Esophagus (tissue), 2 donors: ENCODE measurements at regions not wholly inside any gene's neighbourhood (a gene's known extent, or its start where the extent isn't known, plus 50 kb on each side); places are given as distances from the start of the nearest gene placed in this dataset.
A peak's percentile ranks its signal among the peaks of the same experiment; 100 is the strongest.

Source experiments
- H3K27ac ChIP-seq, 2 donors: one replicate each; pipeline ENCODE4 v1.5.1; 2013; ENCODE audit warnings: low read depth in 2 of 2, mild to moderate bottlenecking in 2 of 2, inconsistent platforms in 1 of 2, low read length in 1 of 2, moderate library complexity in 1 of 2
- H3K27me3 ChIP-seq, 2 donors: one replicate each; pipeline ENCODE4 v1.6.1; 2013; ENCODE audit warnings: low read length in 2 of 2, control low read depth in 1 of 2, mild to moderate bottlenecking in 1 of 2; ENCODE audit not compliant: insufficient read depth in 2 of 2, control insufficient read depth in 1 of 2
- H3K36me3 ChIP-seq, 2 donors: one replicate each; pipeline ENCODE4 v1.6.1; 2013; ENCODE audit warnings: low read length in 1 of 2; ENCODE audit not compliant: control insufficient read depth in 2 of 2, insufficient read depth in 2 of 2
- H3K4me1 ChIP-seq, 2 donors: one replicate each; pipeline ENCODE4 v1.6.1; 2013; ENCODE audit warnings: low read length in 1 of 2; ENCODE audit not compliant: control insufficient read depth in 2 of 2, insufficient read depth in 2 of 2
- H3K4me3 ChIP-seq, 2 donors: one replicate each; pipeline ENCODE4 v1.5.1; 2013; ENCODE audit warnings: low read length in 2 of 2, mild to moderate bottlenecking in 2 of 2, low read depth in 1 of 2, moderate library complexity in 1 of 2
- H3K9me3 ChIP-seq, 2 donors: one replicate each; pipeline ENCODE4 v1.6.1; 2013; ENCODE audit warnings: mild to moderate bottlenecking in 2 of 2, low read depth in 1 of 2, low read length in 1 of 2, moderate library complexity in 1 of 2; ENCODE audit not compliant: control insufficient read depth in 2 of 2, insufficient read depth in 1 of 2
- WGBS, 2 donors: extraction: QIAGEN DNeasy Blood & Tissue Kit; methylation state at CpG; one replicate each; pipeline ENCODE4 v1.1.7; 2013; 5-methylcytosine and 5-hydroxymethylcytosine counted together
- donor health status: healthy with polysubstance abuse.
- donor health status: Bipolar disorder and iron deficiency.

DNA sequence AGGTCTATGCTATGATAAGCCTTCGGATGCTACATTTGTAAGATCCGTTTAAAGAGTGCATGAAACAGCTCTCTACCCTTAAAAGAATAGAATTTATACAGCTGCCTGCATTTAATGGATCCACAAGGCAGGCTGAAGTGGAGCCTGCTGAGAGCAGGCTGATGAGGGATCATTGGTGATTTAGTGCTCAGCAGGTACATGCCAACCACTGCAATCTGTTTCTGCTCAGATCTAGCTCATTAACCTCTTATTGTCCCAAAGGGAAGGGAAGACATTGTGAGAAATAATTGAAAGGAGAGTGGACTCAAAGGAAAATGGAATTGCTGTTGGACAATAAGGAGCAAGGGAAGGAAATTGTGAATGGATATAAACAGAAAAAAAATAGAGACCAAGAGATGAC is 822.6 kb downstream of the TRIB2 start:
- no peak overlapping the region for H3K27ac ChIP-seq
- H3K36me3 ChIP-seq: no peaks in the 10 kb centered on the region
- no peaks in the 10 kb centered on the region for H3K4me1 ChIP-seq
- 79 to 89% methylated on average over 2 of the region's 2 CpGs for WGBS, 2 donors
- no peaks in the 10 kb centered on the region for H3K9me3 ChIP-seq
- no peaks in the 10 kb centered on the region for H3K27me3 ChIP-seq
- no peak overlapping the region for H3K4me3 ChIP-seq

GRCh38 chr2:13542061-13542460 is 825.3 kb downstream of the TRIB2 start:
- Histone ChIP-seq H3K27me3 (no peaks in the 10 kb centered on the region), H3K36me3 (no peaks in the 10 kb centered on the region), H3K4me3 (no peak overlapping the region), H3K4me1 (no peaks in the 10 kb centered on the region), H3K27ac (no peak overlapping the region), H3K9me3 (no peaks in the 10 kb centered on the region)
- 75 to 85% methylated on average over 6 of the region's 6 CpGs for WGBS, 2 donors

GRCh38 chr2:13542642-13543041 is 825.9 kb downstream of the TRIB2 start:
- Histone ChIP-seq H3K4me3 (no peak overlapping the region), H3K27me3 (no peaks in the 10 kb centered on the region), H3K9me3 (no peaks in the 10 kb centered on the region), H3K4me1 (no peaks in the 10 kb centered on the region), H3K27ac (no peak overlapping the region), H3K36me3 (no peaks in the 10 kb centered on the region)
- 66 to 79% methylated on average over 5 of the region's 5 CpGs for WGBS, 2 donors

DNA sequence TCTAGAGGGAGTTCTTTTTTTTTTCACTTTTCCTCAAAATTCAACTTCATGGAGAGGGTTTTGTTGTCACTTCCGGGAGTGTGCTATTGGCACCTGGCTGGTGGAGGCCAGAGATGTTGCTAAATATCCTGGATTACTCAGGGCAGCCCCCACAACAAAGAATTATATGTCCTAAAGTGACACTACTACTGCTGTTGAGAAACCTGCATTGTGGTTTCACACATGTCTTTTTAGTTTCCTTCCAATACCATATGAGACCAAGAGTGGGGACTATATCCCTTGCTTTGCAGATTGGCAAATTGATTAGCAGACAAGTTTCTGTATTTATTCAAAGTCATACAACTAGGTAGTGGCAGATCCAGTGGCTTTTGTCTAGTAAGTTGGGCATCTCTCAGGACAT is 826.8 kb downstream of the TRIB2 start:
- no peak overlapping the region for H3K4me3 ChIP-seq
- H3K27me3 ChIP-seq: no peaks in the 10 kb centered on the region
- H3K27ac ChIP-seq: no peak overlapping the region
- H3K4me1 ChIP-seq: no peaks in the 10 kb centered on the region
- H3K9me3 ChIP-seq: no peaks in the 10 kb centered on the region
- no peaks in the 10 kb centered on the region for H3K36me3 ChIP-seq
- 86 to 89% methylated on average over 1 of the region's 1 CpG for WGBS, 2 donors

DNA sequence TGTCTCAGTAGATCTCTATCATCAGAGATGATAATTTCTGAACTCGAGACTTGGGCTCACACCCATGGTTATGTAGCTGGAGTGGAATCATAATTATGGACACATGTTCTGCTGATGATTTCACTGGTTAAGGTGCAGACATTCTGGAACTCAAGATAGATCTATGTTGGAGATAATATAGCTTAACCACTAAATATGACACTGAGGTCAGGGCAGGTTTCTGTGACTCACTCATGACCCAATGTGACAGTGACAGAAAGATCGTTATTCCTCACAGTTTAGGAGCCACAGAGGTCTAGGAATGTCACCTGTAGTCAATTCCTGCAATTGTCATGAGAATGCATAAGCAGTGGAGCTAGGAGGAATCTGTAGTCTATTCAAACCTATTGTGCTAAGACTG is 828.6 kb downstream of the TRIB2 start:
- H3K4me3 ChIP-seq: no peak overlapping the region
- no peak overlapping the region for H3K27ac ChIP-seq
- no peaks in the 10 kb centered on the region for H3K9me3 ChIP-seq
- WGBS, 2 donors: 39 to 56% methylated on average over 2 of the region's 2 CpGs
- H3K4me1 ChIP-seq: no peaks in the 10 kb centered on the region
- H3K36me3 ChIP-seq: no peaks in the 10 kb centered on the region
- H3K27me3 ChIP-seq: no peaks in the 10 kb centered on the region

- H3K36me3 ChIP-seq: no peaks in the 10 kb centered on the region
- H3K4me1 ChIP-seq: no peaks in the 10 kb centered on the region
- H3K4me3 ChIP-seq: no peak overlapping the region
- H3K27ac ChIP-seq: no peak overlapping the region
- 83 to 84% methylated on average over 1 of the region's 1 CpG for WGBS, 2 donors
- no peaks in the 10 kb centered on the region for H3K27me3 ChIP-seq
- H3K9me3 ChIP-seq: no peaks in the 10 kb centered on the region
Measured at GRCh38 chr2:13546131-13546530, 829.4 kb downstream of the TRIB2 start.

DNA sequence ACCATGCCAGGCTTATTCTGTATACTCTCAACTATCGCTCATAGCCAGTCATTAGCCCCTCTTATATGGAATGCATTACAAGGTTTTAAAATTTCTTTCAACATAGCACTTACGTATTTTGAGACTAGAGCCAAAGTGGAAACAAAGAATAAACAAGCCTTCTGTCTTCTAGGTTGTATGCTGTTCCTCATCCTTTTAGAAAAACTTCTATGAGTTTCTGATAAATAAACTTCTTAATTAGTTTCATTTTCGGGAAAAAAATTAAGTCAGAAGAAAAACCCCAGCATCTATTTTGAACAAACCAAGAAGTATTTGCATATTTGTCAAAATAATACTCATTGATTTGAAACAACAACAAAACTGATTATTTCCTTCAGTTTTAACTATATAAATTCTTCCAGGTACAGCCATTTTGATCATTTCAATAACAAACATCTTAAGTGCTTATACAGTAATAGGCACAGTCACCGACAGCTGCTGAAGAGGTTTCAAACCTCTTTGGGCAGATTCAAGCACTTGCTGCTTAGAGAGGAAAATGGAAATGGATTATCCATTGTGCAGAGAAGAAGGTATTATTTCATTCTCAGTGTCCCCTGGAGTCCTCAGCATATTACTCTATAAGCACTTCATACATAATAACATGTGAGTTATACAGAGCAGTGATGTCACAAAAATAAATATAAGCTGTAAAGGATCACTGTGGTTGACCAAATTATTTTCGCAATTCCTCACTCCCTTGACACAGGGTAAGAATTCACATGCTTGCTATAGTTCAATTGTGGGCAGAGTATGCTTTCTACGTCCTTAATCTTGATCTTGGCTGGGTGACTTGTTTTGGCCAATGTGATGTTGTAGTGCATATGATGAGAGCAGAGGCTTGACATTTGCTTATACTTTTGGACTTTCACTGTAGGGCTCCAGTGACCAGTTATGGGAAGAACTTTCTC is 833.8 kb downstream of the TRIB2 start:
- Histone ChIP-seq H3K36me3 (no peaks in the 10 kb centered on the region), H3K4me1 (no peaks in the 10 kb centered on the region), H3K27me3 (no peaks in the 10 kb centered on the region), H3K4me3 (no peak overlapping the region), H3K9me3 (no peaks in the 10 kb centered on the region), H3K27ac (no peak overlapping the region)
- 80 to 81% methylated on average over 6 of the region's 6 CpGs for WGBS, 2 donors

DNA sequence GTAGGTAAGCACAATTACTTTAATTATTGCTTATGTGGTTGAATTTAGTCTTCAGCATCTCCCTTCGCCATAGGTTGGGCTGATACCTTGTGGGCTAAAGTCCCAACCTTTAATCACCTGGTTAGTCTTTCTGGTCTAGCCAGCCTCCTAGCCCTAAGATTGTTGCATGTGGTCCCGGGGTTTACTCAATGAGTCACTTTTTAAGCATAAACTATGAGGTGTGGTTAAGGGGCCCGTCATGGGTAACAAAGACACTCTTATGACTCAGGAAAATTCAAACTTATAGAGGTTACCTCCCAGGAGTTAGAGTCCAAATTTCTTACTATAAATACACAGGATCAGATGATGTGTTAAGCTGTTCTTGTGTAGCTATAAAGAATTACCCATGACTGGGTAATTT is 841.6 kb downstream of the TRIB2 start:
- no peaks in the 10 kb centered on the region for H3K27me3 ChIP-seq
- H3K36me3 ChIP-seq: no peaks in the 10 kb centered on the region
- no peak overlapping the region for H3K4me3 ChIP-seq
- H3K27ac ChIP-seq: peak overlapping the region; percentile 88 to 89
- 47 to 55% methylated on average over 3 of the region's 3 CpGs for WGBS, 2 donors
- no peaks in the 10 kb centered on the region for H3K9me3 ChIP-seq
- peaks cover 0 to 2% of the 10 kb centered on the region in 2 donors for H3K4me1 ChIP-seq

GRCh38 chr2:13560322-13560721 is 843.6 kb downstream of the TRIB2 start:
- Histone ChIP-seq H3K36me3 (no peaks in the 10 kb centered on the region), H3K4me3 (no peak overlapping the region), H3K9me3 (no peaks in the 10 kb centered on the region), H3K27ac (no peak overlapping the region), H3K4me1 (peaks cover 0 to 2% of the 10 kb centered on the region in 2 donors), H3K27me3 (no peaks in the 10 kb centered on the region)

- WGBS, 2 donors: 70 to 71% methylated on average over 2 of the region's 2 CpGs
- no peak overlapping the region for H3K27ac ChIP-seq
- no peak overlapping the region for H3K4me3 ChIP-seq
- no peaks in the 10 kb centered on the region for H3K4me1 ChIP-seq
- H3K9me3 ChIP-seq: no peaks in the 10 kb centered on the region
- H3K27me3 ChIP-seq: no peaks in the 10 kb centered on the region
- H3K36me3 ChIP-seq: no peaks in the 10 kb centered on the region
Measured at GRCh38 chr2:13572466-13572865, 855.7 kb downstream of the TRIB2 start.
